GM12878 (cell line): ENCODE measurements at regions not wholly inside any gene's neighbourhood (a gene's known extent, or its start where the extent isn't known, plus 50 kb on each side); places are given as distances from the start of the nearest gene placed in this dataset.

Source experiments
- CBX5 ChIP-seq: sonication (generic); IDR thresholded peaks from 2 replicates; pipeline ENCODE4 v1.6.1; 2016; ENCODE audit warnings: low read depth, moderate library complexity, mild to moderate bottlenecking, inconsistent platforms
- CHD1 ChIP-seq: IDR thresholded peaks from 2 replicates; pipeline ENCODE4 v1.6.1; 2012; ENCODE audit warnings: low read depth, low read length, improper control_type of control experiment
- ELK1 ChIP-seq: IDR thresholded peaks from 2 replicates; pipeline ENCODE4 v1.6.1; 2012; ENCODE audit warnings: low read depth, low read length, improper control_type of control experiment
- EP300 ChIP-seq, 2 experiments: fragments of 150-350 bp in 1 of 2; IDR thresholded peaks; 2 replicates each; pipeline ENCODE4 v1.6.1; 2011 to 2012; ENCODE audit warnings: low read depth in 2 of 2, low read length in 2 of 2, borderline replicate concordance in 1 of 2, improper control_type of control experiment in 1 of 2, inconsistent platforms in 1 of 2; ENCODE audit not compliant: control insufficient read depth in 1 of 2
- NFIC ChIP-seq: IDR thresholded peaks from 2 replicates; pipeline ENCODE4 v1.6.1; 2012; ENCODE audit warnings: low read depth, mild to moderate bottlenecking, inconsistent platforms, low read length, moderate library complexity
- SPI1 ChIP-seq: IDR thresholded peaks from 2 replicates; pipeline ENCODE4 v1.6.1; 2011; ENCODE audit warnings: low read depth, mild to moderate bottlenecking, low read length, moderate library complexity, borderline replicate concordance; ENCODE audit not compliant: insufficient read depth
- STAT1 ChIP-seq: fragments of 450-650 bp; conservative IDR thresholded peaks from 2 replicates; pipeline ENCODE4 v1.6.1; 2014; ENCODE audit warnings: antibody characterized with exemption, mild to moderate bottlenecking
- YY1 ChIP-seq: IDR thresholded peaks from 2 replicates; pipeline ENCODE4 v1.6.1; 2011; ENCODE audit warnings: low read depth, mild to moderate bottlenecking, low read length
- ZNF274 ChIP-seq: IDR thresholded peaks from one replicate; pipeline ENCODE4 v1.8.0; 2011; ENCODE audit not compliant: insufficient read length, insufficient read depth
- TF ChIP-seq, protein P1 (sequence below), 3 experiments: IDR thresholded peaks in 2 of 3; conservative IDR thresholded peaks in 1 of 3; 2 replicates each; pipeline ENCODE4 v1.5.1; 2011; ENCODE audit warnings: low read depth in 3 of 3, low read length in 3 of 3, mild to moderate bottlenecking in 3 of 3, control low read depth in 2 of 3, moderate library complexity in 2 of 3, inconsistent platforms in 1 of 3, mixed read lengths in 1 of 3; ENCODE audit not compliant: control insufficient read depth in 2 of 3, insufficient read depth in 1 of 3; ENCODE audit errors: extremely low read depth in 1 of 3

- TF ChIP-seq CBX5 (no peak), CHD1 (no peak), YY1 (no peak), SPI1 (no peak), STAT1 (no peak), NFIC (no peak), ZNF274 (no peak), EP300 (IDR thresholded peaks at IDR 0.05; ENCODE audit: borderline replicate concordance in 1 of 2, control insufficient read depth in 1 of 2, low read depth in 2 of 2, low read length in 2 of 2) (no peak), ELK1 (no peak)
- TF ChIP-seq, protein P1, sequence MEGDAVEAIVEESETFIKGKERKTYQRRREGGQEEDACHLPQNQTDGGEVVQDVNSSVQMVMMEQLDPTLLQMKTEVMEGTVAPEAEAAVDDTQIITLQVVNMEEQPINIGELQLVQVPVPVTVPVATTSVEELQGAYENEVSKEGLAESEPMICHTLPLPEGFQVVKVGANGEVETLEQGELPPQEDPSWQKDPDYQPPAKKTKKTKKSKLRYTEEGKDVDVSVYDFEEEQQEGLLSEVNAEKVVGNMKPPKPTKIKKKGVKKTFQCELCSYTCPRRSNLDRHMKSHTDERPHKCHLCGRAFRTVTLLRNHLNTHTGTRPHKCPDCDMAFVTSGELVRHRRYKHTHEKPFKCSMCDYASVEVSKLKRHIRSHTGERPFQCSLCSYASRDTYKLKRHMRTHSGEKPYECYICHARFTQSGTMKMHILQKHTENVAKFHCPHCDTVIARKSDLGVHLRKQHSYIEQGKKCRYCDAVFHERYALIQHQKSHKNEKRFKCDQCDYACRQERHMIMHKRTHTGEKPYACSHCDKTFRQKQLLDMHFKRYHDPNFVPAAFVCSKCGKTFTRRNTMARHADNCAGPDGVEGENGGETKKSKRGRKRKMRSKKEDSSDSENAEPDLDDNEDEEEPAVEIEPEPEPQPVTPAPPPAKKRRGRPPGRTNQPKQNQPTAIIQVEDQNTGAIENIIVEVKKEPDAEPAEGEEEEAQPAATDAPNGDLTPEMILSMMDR (IDR thresholded peaks at IDR 0.05 in 2 of 3, conservative IDR thresholded peaks at IDR 0.05 in 1 of 3; ENCODE audit: control insufficient read depth in 2 of 3, extremely low read depth in 1 of 3, insufficient read depth in 1 of 3, low read depth in 3 of 3, low read length in 3 of 3), result no peak
Measured at GRCh38 chr1:234927312-234927970, 201.2 kb downstream of the TOMM20 start.
